Keratinocyte (primary cell): ENCODE measurements at regions not wholly inside any gene's neighbourhood (a gene's known extent, or its start where the extent isn't known, plus 50 kb on each side); places are given as distances from the start of the nearest gene placed in this dataset.

Source experiments
- DNase-seq: peaks from one replicate; pipeline ENCODE4 v3.0.0-alpha.2; 2011; ENCODE audit warnings: low read depth, missing footprints, low spot score
- FAIRE-seq: peaks from 2 replicates; lab custom pipeline; 2011; peaks lifted over from hg19 to GRCh38; lab: Jason Lieb, UNC
- H2AFZ ChIP-seq: 2 replicates; pipeline ENCODE4 v1.6.0; 2012; ENCODE audit warnings: low read length, control low read depth, inconsistent platforms; ENCODE audit not compliant: control insufficient read depth
- H3K27ac ChIP-seq: 2 replicates; pipeline ENCODE4 v1.5.1; 2011; ENCODE audit warnings: low read length; ENCODE audit not compliant: control insufficient read depth, insufficient read depth
- H3K27me3 ChIP-seq: 3 replicates; pipeline ENCODE4 v1.6.0; 2011; ENCODE audit warnings: low read length; ENCODE audit not compliant: control insufficient read depth, insufficient read depth; ENCODE audit errors: extremely low read depth
- H3K36me3 ChIP-seq, 2 experiments: 2 replicates in 1 of 2; 3 replicates in 1 of 2; pipeline ENCODE4 v1.5.1; 2011; ENCODE audit warnings: low read length in 2 of 2, mild to moderate bottlenecking in 1 of 2; ENCODE audit not compliant: control insufficient read depth in 2 of 2, insufficient read depth in 2 of 2; ENCODE audit errors: extremely low read depth in 1 of 2
- H3K4me1 ChIP-seq: 3 replicates; pipeline ENCODE4 v1.5.1; 2011; ENCODE audit warnings: low read length; ENCODE audit not compliant: control insufficient read depth, insufficient read depth; ENCODE audit errors: extremely low read depth
- H3K4me2 ChIP-seq: 3 replicates; pipeline ENCODE4 v1.6.0; 2011; ENCODE audit warnings: low read depth, low read length; ENCODE audit not compliant: control insufficient read depth, insufficient read depth; ENCODE audit errors: extremely low read depth
- H3K4me3 ChIP-seq, 3 experiments: fragments of 200-600 bp in 1 of 3; sonication (generic) in 1 of 3; 2 replicates in 2 of 3; 3 replicates in 1 of 3; pipeline ENCODE4 v1.5.1; 2011 to 2016; ENCODE audit warnings: low read length in 3 of 3, mild to moderate bottlenecking in 3 of 3, control low read depth in 2 of 3, inconsistent platforms in 1 of 3, low read depth in 1 of 3, mixed read lengths in 1 of 3, mixed run types in 1 of 3, moderate library complexity in 1 of 3; ENCODE audit not compliant: control insufficient read depth in 2 of 3, insufficient read depth in 2 of 3; ENCODE audit errors: extremely low read depth in 1 of 3
- H3K79me2 ChIP-seq: 2 replicates; pipeline ENCODE4 v1.6.0; 2012; ENCODE audit warnings: low read length; ENCODE audit not compliant: control insufficient read depth, insufficient read depth
- H3K9ac ChIP-seq: 3 replicates; pipeline ENCODE4 v1.6.0; 2011; ENCODE audit warnings: low read length; ENCODE audit not compliant: control insufficient read depth, insufficient read depth; ENCODE audit errors: extremely low read depth
- H3K9me1 ChIP-seq: 3 replicates; pipeline ENCODE4 v1.6.0; 2011; ENCODE audit warnings: low read length; ENCODE audit not compliant: control insufficient read depth, insufficient read depth; ENCODE audit errors: extremely low read depth
- H3K9me3 ChIP-seq: 2 replicates; pipeline ENCODE4 v1.5.1; 2012; ENCODE audit warnings: low read depth, low read length; ENCODE audit not compliant: control insufficient read depth
- H4K20me1 ChIP-seq: 3 replicates; pipeline ENCODE4 v1.6.0; 2011; ENCODE audit warnings: low read length; ENCODE audit not compliant: control insufficient read depth, insufficient read depth; ENCODE audit errors: extremely low read depth
- EZH2 ChIP-seq: IDR thresholded peaks from one replicate; pipeline ENCODE4 v1.6.1; 2012; ENCODE audit warnings: inconsistent platforms, mild to moderate bottlenecking, low read length, moderate library complexity
- dilution Hi-C: fragments of 300-500 bp; cut with MboI; formaldehyde crosslinking; loops from one replicate; pipeline ENCODE4 v1.7.0; 2020; ENCODE audit warnings: low sequenced_read_pairs; ENCODE audit not compliant: extremely low pct_ligation_motif_present
- TF ChIP-seq, protein P1 (sequence below), 3 experiments: IDR thresholded peaks in 1 of 3; conservative IDR thresholded peaks in 1 of 3; optimal IDR thresholded peaks in 1 of 3; 2 replicates in 2 of 3; 3 replicates in 1 of 3; pipeline versions ENCODE3 to v1.5.1; 2011; ENCODE audit warnings: low read length in 3 of 3, mild to moderate bottlenecking in 3 of 3, moderate library complexity in 2 of 3, control low read depth in 1 of 3, inconsistent platforms in 1 of 3; ENCODE audit not compliant: insufficient read depth in 2 of 3; ENCODE audit errors: extremely low read depth in 1 of 3

DNA sequence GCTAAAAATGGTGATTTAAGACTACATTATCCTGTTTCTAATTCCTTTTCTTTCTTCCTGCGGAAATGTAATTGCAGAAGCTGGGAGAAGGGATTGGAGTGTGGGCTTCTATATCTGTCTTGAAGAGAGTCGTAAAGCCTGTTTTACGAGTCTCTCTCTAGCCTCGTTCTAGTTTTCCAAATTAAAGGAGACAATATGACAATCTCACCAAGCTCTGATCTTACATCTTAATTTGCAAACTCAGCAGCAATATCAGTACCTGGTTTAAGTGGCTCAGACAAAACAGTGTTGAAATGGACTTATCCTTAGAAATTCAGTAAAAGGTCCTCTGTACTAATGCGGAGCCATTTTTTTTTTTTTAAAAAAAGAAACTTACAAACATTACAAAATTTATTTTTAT lies 349.5 kb upstream of the HAND2 start:
- H3K27me3 ChIP-seq = no peaks in the 10 kb centered on the region
- H3K4me2 ChIP-seq = no peak overlapping the region
- no peak for FAIRE-seq
- no peak overlapping the region for H3K9ac ChIP-seq
- dilution Hi-C loops = no loop called here
- H3K4me3 ChIP-seq = no peak overlapping the region
- H3K9me3 ChIP-seq = no peaks in the 10 kb centered on the region
- no peak overlapping the region for H3K27ac ChIP-seq
- H3K79me2 ChIP-seq = no peaks in the 10 kb centered on the region
- no peak overlapping the region for H2AFZ ChIP-seq
- no peaks in the 10 kb centered on the region for H3K9me1 ChIP-seq
- no peak for DNase-seq
- H3K36me3 ChIP-seq = no peaks in the 10 kb centered on the region
- no peak for TF ChIP-seq EZH2
- no peaks in the 10 kb centered on the region for H4K20me1 ChIP-seq
- no peaks in the 10 kb centered on the region for H3K4me1 ChIP-seq

DNA sequence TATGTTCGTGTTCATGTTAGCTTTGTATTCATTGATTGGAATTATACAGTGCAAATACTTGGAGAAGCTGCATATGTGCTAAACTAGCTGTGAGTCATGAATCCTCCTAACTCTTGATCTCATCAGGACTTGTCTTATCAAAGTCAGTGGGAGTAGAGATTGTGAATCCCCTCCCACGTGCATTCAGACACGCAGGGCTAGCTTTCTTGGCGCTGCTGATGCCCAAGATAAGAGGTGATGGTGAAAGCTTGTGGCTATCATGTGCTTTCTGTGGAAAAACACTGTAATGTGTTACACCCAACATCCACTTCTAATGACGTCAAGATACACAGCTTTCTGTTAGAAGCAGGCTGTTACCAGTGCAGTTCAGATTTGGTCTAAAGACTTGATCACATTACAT lies 348.7 kb upstream of the HAND2 start:
- H4K20me1 ChIP-seq = no peaks in the 10 kb centered on the region
- no peak overlapping the region for H2AFZ ChIP-seq
- no peak overlapping the region for H3K4me2 ChIP-seq
- dilution Hi-C loops = no loop called here
- no peak overlapping the region for H3K9ac ChIP-seq
- no peaks in the 10 kb centered on the region for H3K9me3 ChIP-seq
- H3K9me1 ChIP-seq = no peaks in the 10 kb centered on the region
- H3K27me3 ChIP-seq = no peaks in the 10 kb centered on the region
- no peak overlapping the region for H3K27ac ChIP-seq
- H3K4me1 ChIP-seq = no peaks in the 10 kb centered on the region
- FAIRE-seq = no peak
- no peak overlapping the region for H3K4me3 ChIP-seq
- H3K36me3 ChIP-seq = no peaks in the 10 kb centered on the region
- DNase-seq = no peak
- TF ChIP-seq EZH2 = no peak
- TF ChIP-seq, protein P1, sequence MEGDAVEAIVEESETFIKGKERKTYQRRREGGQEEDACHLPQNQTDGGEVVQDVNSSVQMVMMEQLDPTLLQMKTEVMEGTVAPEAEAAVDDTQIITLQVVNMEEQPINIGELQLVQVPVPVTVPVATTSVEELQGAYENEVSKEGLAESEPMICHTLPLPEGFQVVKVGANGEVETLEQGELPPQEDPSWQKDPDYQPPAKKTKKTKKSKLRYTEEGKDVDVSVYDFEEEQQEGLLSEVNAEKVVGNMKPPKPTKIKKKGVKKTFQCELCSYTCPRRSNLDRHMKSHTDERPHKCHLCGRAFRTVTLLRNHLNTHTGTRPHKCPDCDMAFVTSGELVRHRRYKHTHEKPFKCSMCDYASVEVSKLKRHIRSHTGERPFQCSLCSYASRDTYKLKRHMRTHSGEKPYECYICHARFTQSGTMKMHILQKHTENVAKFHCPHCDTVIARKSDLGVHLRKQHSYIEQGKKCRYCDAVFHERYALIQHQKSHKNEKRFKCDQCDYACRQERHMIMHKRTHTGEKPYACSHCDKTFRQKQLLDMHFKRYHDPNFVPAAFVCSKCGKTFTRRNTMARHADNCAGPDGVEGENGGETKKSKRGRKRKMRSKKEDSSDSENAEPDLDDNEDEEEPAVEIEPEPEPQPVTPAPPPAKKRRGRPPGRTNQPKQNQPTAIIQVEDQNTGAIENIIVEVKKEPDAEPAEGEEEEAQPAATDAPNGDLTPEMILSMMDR (optimal IDR thresholded peaks at IDR 0.05 in 1 of 3, IDR thresholded peaks at IDR 0.05 in 1 of 3, conservative IDR thresholded peaks at IDR 0.05 in 1 of 3; ENCODE audit: extremely low read depth in 1 of 3, insufficient read depth in 2 of 3, low read length in 3 of 3) = no peak
- H3K79me2 ChIP-seq = no peaks in the 10 kb centered on the region

DNA sequence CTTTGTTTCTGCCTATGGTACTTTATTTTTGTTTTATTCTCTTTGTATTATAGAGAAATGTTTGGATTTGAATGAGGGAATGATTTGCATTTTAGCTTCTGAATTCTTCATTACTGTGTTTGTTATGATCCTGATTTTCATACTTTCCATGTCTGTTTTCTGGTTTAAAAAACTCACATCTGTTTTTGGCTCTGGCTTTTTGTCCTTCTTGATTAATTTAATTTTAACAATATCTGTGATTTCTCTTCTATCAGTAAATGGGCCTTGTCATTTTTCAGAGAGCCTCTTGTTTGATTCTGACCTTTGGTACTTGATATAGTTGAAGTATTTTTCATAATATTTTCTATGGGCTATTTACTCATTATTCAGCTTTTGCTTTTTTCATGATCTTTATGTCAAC lies 341.6 kb upstream of the HAND2 start:
- no peak overlapping the region for H3K27ac ChIP-seq
- H3K9me1 ChIP-seq = no peaks in the 10 kb centered on the region
- DNase-seq = no peak
- dilution Hi-C loops = no loop called here
- no peaks in the 10 kb centered on the region for H4K20me1 ChIP-seq
- H3K36me3 ChIP-seq = no peaks in the 10 kb centered on the region
- no peaks in the 10 kb centered on the region for H3K79me2 ChIP-seq
- no peaks in the 10 kb centered on the region for H3K4me1 ChIP-seq
- H3K4me2 ChIP-seq = no peak overlapping the region
- TF ChIP-seq, protein P1 (optimal IDR thresholded peaks at IDR 0.05 in 1 of 3, IDR thresholded peaks at IDR 0.05 in 1 of 3, conservative IDR thresholded peaks at IDR 0.05 in 1 of 3; ENCODE audit: extremely low read depth in 1 of 3, insufficient read depth in 2 of 3, low read length in 3 of 3) = no peak
- TF ChIP-seq EZH2 = no peak
- no peak overlapping the region for H3K4me3 ChIP-seq
- H3K9me3 ChIP-seq = no peaks in the 10 kb centered on the region
- no peak for FAIRE-seq
- no peaks in the 10 kb centered on the region for H3K27me3 ChIP-seq
- H2AFZ ChIP-seq = no peak overlapping the region
- no peak overlapping the region for H3K9ac ChIP-seq
